HCT116 (cell line): ENCODE measurements at regions not wholly inside any gene's neighbourhood (a gene's known extent, or its start where the extent isn't known, plus 50 kb on each side); places are given as distances from the start of the nearest gene placed in this dataset.

Experiments
- ATAC-seq: fragments of 200-7000 bp; cut with Tn5 transposase; 2 replicates; pipeline ENCODE4 v1.9.1; 2020; ENCODE audit warnings: mild to moderate bottlenecking, moderate library complexity
- BruUV-seq: library from RNA; stranded (reverse); fragments of 400-500 nt; replicated peaks from 2 replicates; lab custom pipeline; 2021; lab: Mats Ljungman, UMichigan
- CTCF ChIA-PET: fragments of 300-600 bp; sonication (Branson Sonifier 250); formaldehyde crosslinking; loops from one replicate; lab custom pipeline; 2021; ENCODE audit warnings: antibody characterized with exemption; lab: Charles Lee
- POLR2A ChIA-PET: fragments of 300-600, 350-600 bp; sonication (Branson Sonifier 250); formaldehyde crosslinking; loops from one replicate; lab custom pipeline; 2021; ENCODE audit warnings: antibody characterized with exemption; lab: Charles Lee
- RAD21 ChIA-PET, 2 experiments: fragments of 300-600 bp; sonication (Branson Sonifier 250); formaldehyde crosslinking; loops; one replicate each; lab custom pipeline; 2023; ENCODE audit warnings: low total read pairs in 2 of 2; ENCODE audit not compliant: uncharacterized antibody in 2 of 2, unreplicated experiment in 2 of 2, low non-redundant PET in 1 of 2; lab: Charles Lee
- DNase-seq: peaks from one replicate; pipeline ENCODE4 v3.0.0-alpha.2; 2010; ENCODE audit warnings: low read depth, low spot score
- H2AFZ ChIP-seq: fragments of 200-600 bp; shearing (Covaris generic), sonication (generic); 2 replicates; pipeline ENCODE4 v1.6.1; 2017; ENCODE audit warnings: low read depth, mixed run types, mixed read lengths, antibody characterized with exemption, low read length; ENCODE audit not compliant: poor library complexity, severe bottlenecking
- H3K27ac ChIP-seq: 2 replicates; pipeline ENCODE4 v1.5.1; 2012; ENCODE audit warnings: low read depth, low read length
- H3K27me3 ChIP-seq: fragments of 200-600 bp; sonication (generic); 2 replicates; pipeline ENCODE4 v1.6.1; 2016; ENCODE audit warnings: mixed run types, low read length, mixed read lengths; ENCODE audit not compliant: insufficient read depth
- H3K36me3 ChIP-seq, 2 experiments: fragments of 200-500 bp in 1 of 2; fragments of 200-600 bp in 1 of 2; sonication (Bioruptor generic) in 1 of 2; sonication (generic) in 1 of 2; 2 replicates each; pipeline versions ENCODE4 v1.5.1 to v1.6.1; 2014 to 2016; ENCODE audit warnings: low read length in 2 of 2, inconsistent platforms in 1 of 2, mixed read lengths in 1 of 2, mixed run types in 1 of 2; ENCODE audit not compliant: insufficient read depth in 2 of 2, control insufficient read depth in 1 of 2
- H3K4me1 ChIP-seq, 2 experiments: fragments of 200-600 bp in 1 of 2; sonication (generic) in 1 of 2; 2 replicates each; pipeline versions ENCODE4 v1.5.1 to v1.6.1; 2012 to 2017; ENCODE audit warnings: low read length in 2 of 2, inconsistent platforms in 1 of 2, mild to moderate bottlenecking in 1 of 2, mixed read lengths in 1 of 2, mixed run types in 1 of 2, moderate library complexity in 1 of 2; ENCODE audit not compliant: insufficient read depth in 2 of 2, control insufficient read depth in 1 of 2
- H3K4me2 ChIP-seq: fragments of 200-600 bp; sonication (generic); 2 replicates; pipeline ENCODE4 v1.6.1; 2017; ENCODE audit warnings: mixed run types, low read length, mixed read lengths
- H3K4me3 ChIP-seq, 2 experiments: fragments of 200-600 bp in 1 of 2; sonication (generic) in 1 of 2; replicated peaks in 1 of 2; 2 replicates each; pipeline ENCODE4 v1.5.1; 2011 to 2016; ENCODE audit warnings: low read length in 2 of 2, control low read depth in 1 of 2, low read depth in 1 of 2, mild to moderate bottlenecking in 1 of 2, mixed read lengths in 1 of 2, mixed run types in 1 of 2
- H3K79me2 ChIP-seq: fragments of 200-600 bp; sonication (generic); 2 replicates; pipeline ENCODE4 v1.6.1; 2017; ENCODE audit warnings: mild to moderate bottlenecking, mixed run types, low read length, moderate library complexity, mixed read lengths; ENCODE audit not compliant: insufficient read depth
- H3K9ac ChIP-seq: fragments of 200-600 bp; sonication (generic); 2 replicates; pipeline ENCODE4 v1.6.1; 2016; ENCODE audit warnings: low read length, mixed read lengths
- H3K9me2 ChIP-seq: fragments of 200-600 bp; sonication (generic), shearing (Covaris generic); 2 replicates; pipeline ENCODE4 v1.6.1; 2017; ENCODE audit warnings: mixed run types, mild to moderate bottlenecking, moderate library complexity; ENCODE audit not compliant: insufficient read depth
- H3K9me3 ChIP-seq, 2 experiments: fragments of 200-500 bp in 1 of 2; fragments of 200-600 bp in 1 of 2; sonication (Bioruptor generic) in 1 of 2; sonication (generic) in 1 of 2; 2 replicates each; pipeline ENCODE4 v1.6.1; 2014 to 2017; ENCODE audit warnings: low read length in 2 of 2, mixed read lengths in 2 of 2, inconsistent platforms in 1 of 2, low read depth in 1 of 2, mild to moderate bottlenecking in 1 of 2, mixed run types in 1 of 2, moderate library complexity in 1 of 2; ENCODE audit not compliant: control insufficient read depth in 1 of 2, insufficient read depth in 1 of 2
- H4K20me1 ChIP-seq: fragments of 200-600 bp; sonication (generic), shearing (Covaris generic); 2 replicates; pipeline ENCODE4 v1.6.1; 2017; ENCODE audit warnings: mixed run types, mild to moderate bottlenecking, moderate library complexity; ENCODE audit not compliant: insufficient read depth
- JUND ChIP-seq: IDR thresholded peaks from 2 replicates; pipeline ENCODE4 v1.6.1; 2012
- POLR2AphosphoS5 ChIP-seq: IDR thresholded peaks from 2 replicates; pipeline ENCODE4 v1.6.1; 2011; ENCODE audit warnings: mild to moderate bottlenecking, low read depth, low read length, moderate library complexity
- RAD21 ChIP-seq: IDR thresholded peaks from 2 replicates; pipeline ENCODE4 v1.6.1; 2012; ENCODE audit warnings: low read depth, mild to moderate bottlenecking
- SIN3A ChIP-seq: IDR thresholded peaks from 2 replicates; pipeline ENCODE4 v1.6.1; 2012; ENCODE audit warnings: low read depth
- SRF ChIP-seq: IDR thresholded peaks from 2 replicates; pipeline ENCODE4 v1.6.1; 2012; ENCODE audit warnings: low read depth
- ZFX ChIP-seq: fragments of 450-650 bp; IDR thresholded peaks from 2 replicates; pipeline ENCODE4 v1.6.1; 2017
- ZNF274 ChIP-seq: fragments of 200-500 bp; sonication (Bioruptor generic); IDR thresholded peaks from 2 replicates; pipeline ENCODE4 v1.6.1; 2014; ENCODE audit warnings: mild to moderate bottlenecking, low read depth, low read length, inconsistent platforms
- intact Hi-C: fragments of 100-400 bp; cut with micrococcal nuclease; formaldehyde crosslinking; loops from 2 replicates; pipeline ENCODE4 v1.10.0; 2022
- TF ChIP-seq, protein P1 (sequence below): IDR thresholded peaks from 2 replicates; pipeline ENCODE4 v1.6.1; 2012; ENCODE audit warnings: low read depth

DNA sequence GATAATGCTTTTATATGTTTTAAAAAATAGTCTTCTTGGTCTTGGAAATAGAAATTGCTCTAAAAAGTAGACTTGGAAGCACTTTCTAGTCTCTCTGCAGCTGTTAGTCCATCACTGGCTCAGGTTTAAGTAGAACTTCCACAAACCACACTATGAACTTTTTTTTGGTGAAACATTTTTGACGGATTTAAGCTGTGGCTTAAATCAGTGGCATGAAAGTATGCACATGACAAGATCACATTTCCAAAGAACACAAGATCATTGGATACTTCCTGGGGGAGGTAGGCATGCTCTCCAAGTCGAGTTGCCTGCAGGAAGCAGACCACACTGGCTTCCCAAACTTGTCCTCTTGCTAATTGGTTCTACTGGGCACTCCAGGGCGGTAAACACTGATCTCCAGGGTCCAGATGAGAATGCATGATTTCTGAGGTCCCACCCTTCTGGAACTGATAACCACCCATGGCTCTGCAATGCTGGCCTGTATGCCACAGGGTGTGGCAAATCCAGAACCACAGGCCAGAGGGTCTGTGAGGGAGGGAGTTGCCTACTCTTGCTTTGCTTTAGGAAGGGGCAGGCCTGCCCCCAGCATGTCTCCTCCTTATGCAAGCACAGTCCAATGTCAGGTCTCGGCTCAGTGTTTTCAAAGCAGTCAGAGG, 331.9 kb upstream of the SFRP2 start:
- BruUV-seq = no TSS peak
- Histone ChIP-seq H3K9ac (no peak overlapping the region), H3K9me3 (no peaks in the 10 kb centered on the region), H3K27ac (no peak overlapping the region), H3K4me1 (peaks cover 0 to 19% of the 10 kb centered on the region in 2 experiments; a peak in 2 of 4 replicates), H2AFZ (no peak overlapping the region), H3K36me3 (no peaks in the 10 kb centered on the region), H3K79me2 (no peaks in the 10 kb centered on the region), H3K9me2 (no peaks in the 10 kb centered on the region), H3K4me2 (no peak overlapping the region), H4K20me1 (no peaks in the 10 kb centered on the region), H3K4me3 (no peak overlapping the region), H3K27me3 (no peaks in the 10 kb centered on the region)
- CTCF ChIA-PET = interaction anchor here (0.8 to 1.2 kb wide), 3 partner anchors 12 to 38 kb away, joined by 3 read pairs; no protein-coding TSS in a partner anchor
- intact Hi-C loops = no loop called here
- no peak for DNase-seq
- TF ChIP-seq JUND (no peak), ZFX (no peak), POLR2AphosphoS5 (no peak), RAD21 (no peak), ZNF274 (no peak), SRF (no peak), SIN3A (no peak)
- TF ChIP-seq, protein P1, sequence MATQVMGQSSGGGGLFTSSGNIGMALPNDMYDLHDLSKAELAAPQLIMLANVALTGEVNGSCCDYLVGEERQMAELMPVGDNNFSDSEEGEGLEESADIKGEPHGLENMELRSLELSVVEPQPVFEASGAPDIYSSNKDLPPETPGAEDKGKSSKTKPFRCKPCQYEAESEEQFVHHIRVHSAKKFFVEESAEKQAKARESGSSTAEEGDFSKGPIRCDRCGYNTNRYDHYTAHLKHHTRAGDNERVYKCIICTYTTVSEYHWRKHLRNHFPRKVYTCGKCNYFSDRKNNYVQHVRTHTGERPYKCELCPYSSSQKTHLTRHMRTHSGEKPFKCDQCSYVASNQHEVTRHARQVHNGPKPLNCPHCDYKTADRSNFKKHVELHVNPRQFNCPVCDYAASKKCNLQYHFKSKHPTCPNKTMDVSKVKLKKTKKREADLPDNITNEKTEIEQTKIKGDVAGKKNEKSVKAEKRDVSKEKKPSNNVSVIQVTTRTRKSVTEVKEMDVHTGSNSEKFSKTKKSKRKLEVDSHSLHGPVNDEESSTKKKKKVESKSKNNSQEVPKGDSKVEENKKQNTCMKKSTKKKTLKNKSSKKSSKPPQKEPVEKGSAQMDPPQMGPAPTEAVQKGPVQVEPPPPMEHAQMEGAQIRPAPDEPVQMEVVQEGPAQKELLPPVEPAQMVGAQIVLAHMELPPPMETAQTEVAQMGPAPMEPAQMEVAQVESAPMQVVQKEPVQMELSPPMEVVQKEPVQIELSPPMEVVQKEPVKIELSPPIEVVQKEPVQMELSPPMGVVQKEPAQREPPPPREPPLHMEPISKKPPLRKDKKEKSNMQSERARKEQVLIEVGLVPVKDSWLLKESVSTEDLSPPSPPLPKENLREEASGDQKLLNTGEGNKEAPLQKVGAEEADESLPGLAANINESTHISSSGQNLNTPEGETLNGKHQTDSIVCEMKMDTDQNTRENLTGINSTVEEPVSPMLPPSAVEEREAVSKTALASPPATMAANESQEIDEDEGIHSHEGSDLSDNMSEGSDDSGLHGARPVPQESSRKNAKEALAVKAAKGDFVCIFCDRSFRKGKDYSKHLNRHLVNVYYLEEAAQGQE = no peak
- POLR2A ChIA-PET = no interaction called here
- ATAC-seq = no peak
- RAD21 ChIA-PET = no interaction called here
